ENCODE measurements at regions not wholly inside any gene's neighbourhood (a gene's known extent, or its start where the extent isn't known, plus 50 kb on each side); places are given as distances from the start of the nearest gene placed in this dataset.

DNA sequence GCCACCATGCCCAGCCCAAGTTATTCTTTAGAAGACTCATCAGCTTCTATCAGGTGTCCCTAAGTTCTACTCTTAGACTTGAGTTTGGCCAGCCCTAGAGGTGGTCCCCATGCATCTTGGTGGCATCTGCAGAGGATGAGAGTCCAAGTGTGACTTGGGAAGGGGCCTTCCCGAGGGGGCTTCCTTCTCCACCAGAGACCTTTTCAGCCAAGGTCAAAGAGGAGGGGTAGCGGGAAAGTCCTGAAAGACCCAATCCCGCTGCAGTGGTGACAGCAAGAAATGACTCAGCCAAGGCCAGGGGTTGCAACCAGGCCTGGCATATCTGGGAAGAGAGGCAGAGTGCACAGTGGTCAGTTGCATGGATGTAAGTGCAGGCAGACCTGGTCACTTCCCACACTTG lies 61.7 kb upstream of the MGMT start:
- no peak for TF ChIP-seq SMC3 (IDR thresholded peaks at IDR 0.05; ENCODE audit: low read depth, low read length)
- no peak for TF ChIP-seq POLR2AphosphoS5 (IDR thresholded peaks at IDR 0.05; ENCODE audit: low read depth, low read length)
- TF ChIP-seq RAD21 (IDR thresholded peaks at IDR 0.05; ENCODE audit: low read length), result no peak
- TF ChIP-seq, protein P1, sequence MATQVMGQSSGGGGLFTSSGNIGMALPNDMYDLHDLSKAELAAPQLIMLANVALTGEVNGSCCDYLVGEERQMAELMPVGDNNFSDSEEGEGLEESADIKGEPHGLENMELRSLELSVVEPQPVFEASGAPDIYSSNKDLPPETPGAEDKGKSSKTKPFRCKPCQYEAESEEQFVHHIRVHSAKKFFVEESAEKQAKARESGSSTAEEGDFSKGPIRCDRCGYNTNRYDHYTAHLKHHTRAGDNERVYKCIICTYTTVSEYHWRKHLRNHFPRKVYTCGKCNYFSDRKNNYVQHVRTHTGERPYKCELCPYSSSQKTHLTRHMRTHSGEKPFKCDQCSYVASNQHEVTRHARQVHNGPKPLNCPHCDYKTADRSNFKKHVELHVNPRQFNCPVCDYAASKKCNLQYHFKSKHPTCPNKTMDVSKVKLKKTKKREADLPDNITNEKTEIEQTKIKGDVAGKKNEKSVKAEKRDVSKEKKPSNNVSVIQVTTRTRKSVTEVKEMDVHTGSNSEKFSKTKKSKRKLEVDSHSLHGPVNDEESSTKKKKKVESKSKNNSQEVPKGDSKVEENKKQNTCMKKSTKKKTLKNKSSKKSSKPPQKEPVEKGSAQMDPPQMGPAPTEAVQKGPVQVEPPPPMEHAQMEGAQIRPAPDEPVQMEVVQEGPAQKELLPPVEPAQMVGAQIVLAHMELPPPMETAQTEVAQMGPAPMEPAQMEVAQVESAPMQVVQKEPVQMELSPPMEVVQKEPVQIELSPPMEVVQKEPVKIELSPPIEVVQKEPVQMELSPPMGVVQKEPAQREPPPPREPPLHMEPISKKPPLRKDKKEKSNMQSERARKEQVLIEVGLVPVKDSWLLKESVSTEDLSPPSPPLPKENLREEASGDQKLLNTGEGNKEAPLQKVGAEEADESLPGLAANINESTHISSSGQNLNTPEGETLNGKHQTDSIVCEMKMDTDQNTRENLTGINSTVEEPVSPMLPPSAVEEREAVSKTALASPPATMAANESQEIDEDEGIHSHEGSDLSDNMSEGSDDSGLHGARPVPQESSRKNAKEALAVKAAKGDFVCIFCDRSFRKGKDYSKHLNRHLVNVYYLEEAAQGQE (IDR thresholded peaks at IDR 0.05; ENCODE audit: low read depth, low read length), result no peak
- TF ChIP-seq, protein P2, sequence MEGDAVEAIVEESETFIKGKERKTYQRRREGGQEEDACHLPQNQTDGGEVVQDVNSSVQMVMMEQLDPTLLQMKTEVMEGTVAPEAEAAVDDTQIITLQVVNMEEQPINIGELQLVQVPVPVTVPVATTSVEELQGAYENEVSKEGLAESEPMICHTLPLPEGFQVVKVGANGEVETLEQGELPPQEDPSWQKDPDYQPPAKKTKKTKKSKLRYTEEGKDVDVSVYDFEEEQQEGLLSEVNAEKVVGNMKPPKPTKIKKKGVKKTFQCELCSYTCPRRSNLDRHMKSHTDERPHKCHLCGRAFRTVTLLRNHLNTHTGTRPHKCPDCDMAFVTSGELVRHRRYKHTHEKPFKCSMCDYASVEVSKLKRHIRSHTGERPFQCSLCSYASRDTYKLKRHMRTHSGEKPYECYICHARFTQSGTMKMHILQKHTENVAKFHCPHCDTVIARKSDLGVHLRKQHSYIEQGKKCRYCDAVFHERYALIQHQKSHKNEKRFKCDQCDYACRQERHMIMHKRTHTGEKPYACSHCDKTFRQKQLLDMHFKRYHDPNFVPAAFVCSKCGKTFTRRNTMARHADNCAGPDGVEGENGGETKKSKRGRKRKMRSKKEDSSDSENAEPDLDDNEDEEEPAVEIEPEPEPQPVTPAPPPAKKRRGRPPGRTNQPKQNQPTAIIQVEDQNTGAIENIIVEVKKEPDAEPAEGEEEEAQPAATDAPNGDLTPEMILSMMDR (IDR thresholded peaks at IDR 0.05), result no peak
- no peak for TF ChIP-seq RCOR1 (IDR thresholded peaks at IDR 0.05; ENCODE audit: low read length)
